GM19025 (cell line): ENCODE measurements at regions not wholly inside any gene's neighbourhood (a gene's known extent, or its start where the extent isn't known, plus 50 kb on each side); places are given as distances from the start of the nearest gene placed in this dataset.

Experiments
- ATAC-seq: cut with Tn5 transposase; IDR thresholded peaks from one replicate; pipeline ENCODE4 v1.9.1; 2021; ENCODE audit warnings: mild to moderate bottlenecking, low read depth, moderate library complexity; ENCODE audit not compliant: unreplicated experiment

GRCh38 chr14:64639340-64639821 is 64.8 kb upstream of the PLEKHG3 start:
- ATAC-seq, result peak; percentile 84

GRCh38 chr14:64640839-64641238 is 63.4 kb upstream of the PLEKHG3 start:
- ATAC-seq, result no peak

- no peak for ATAC-seq
Observed at GRCh38 chr14:64641760-64642159, 62.5 kb upstream of the PLEKHG3 start.

- ATAC-seq, result no peak
Observed at GRCh38 chr14:64643709-64644108, 60.5 kb upstream of the PLEKHG3 start.

- ATAC-seq, result no peak
Observed at GRCh38 chr14:64644629-64645028, 59.6 kb upstream of the PLEKHG3 start.

GRCh38 chr14:64645220-64645892 is 58.9 kb upstream of the PLEKHG3 start:
- ATAC-seq, result no peak

- no peak for ATAC-seq
Observed at GRCh38 chr14:64646103-64646502, 58.1 kb upstream of the PLEKHG3 start.

- ATAC-seq, result no peak
Observed at GRCh38 chr14:64649383-64649998, 54.7 kb upstream of the PLEKHG3 start.

- no peak for ATAC-seq
Observed at GRCh38 chr14:64653900-64654245, 50.4 kb upstream of the PLEKHG3 start.

GRCh38 chr14:64654246-64654900 is 49.9 kb upstream of the PLEKHG3 start:
- peak; percentile 61 for ATAC-seq
